GM19438 (cell line): ENCODE measurements at regions not wholly inside any gene's neighbourhood (a gene's known extent, or its start where the extent isn't known, plus 50 kb on each side); places are given as distances from the start of the nearest gene placed in this dataset.

Experiments
- ATAC-seq: cut with Tn5 transposase; IDR thresholded peaks from one replicate; pipeline ENCODE4 v1.9.1; 2021; ENCODE audit warnings: low read depth; ENCODE audit not compliant: unreplicated experiment

DNA sequence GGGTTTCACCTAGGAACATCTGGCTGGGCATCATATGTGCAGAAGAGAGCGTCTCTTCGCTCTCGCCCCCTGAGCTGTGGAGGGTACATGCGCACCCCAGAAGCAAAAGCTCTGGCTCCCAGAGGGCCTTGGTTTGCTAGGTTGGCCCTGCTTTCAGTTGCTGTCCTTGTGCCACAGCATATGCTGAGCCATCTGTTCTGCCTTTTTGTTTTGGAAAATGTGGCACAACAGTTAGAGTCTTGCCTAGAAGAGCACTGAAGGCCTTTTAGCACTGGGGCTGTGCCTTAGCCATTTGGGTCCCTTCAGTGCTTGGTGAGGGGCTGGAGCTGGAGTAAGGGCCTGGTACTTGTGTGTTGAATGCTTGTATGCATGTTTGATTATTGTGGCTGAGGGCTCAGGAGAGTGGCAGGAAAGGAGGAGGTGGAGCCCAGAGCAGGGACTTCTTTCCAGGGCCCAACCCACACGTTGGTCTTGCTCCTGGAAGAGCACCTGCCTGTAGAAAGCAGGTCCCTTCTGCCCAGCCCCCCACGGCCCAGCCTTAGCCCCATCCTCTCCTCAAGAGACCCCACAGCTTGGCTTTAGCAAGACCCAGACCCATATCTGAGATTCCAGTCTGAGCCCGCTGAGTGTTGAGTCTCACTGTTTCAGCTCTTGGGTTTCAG, 113.7 kb downstream of the SLC25A47 start:
- no peak for ATAC-seq

DNA sequence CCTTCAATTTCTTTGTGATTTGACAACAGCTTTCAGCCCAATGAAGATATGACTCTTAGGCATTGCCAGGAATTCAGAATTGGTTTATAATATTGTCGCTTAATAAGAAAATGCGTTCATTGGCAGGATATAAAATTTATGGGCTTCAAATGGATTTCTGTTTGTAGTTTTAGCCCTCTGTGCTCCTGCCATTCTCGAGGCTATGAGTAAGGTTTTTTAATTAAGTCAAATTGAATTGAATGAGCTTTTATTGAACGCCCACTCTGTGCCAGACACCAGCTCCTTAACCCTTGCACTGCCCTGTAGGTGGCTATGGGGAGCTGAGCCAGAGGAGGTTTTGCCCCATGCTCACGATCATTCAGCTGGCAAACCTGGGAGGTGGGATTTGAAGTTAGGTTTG, 115.1 kb downstream of the SLC25A47 start:
- ATAC-seq = no peak

DNA sequence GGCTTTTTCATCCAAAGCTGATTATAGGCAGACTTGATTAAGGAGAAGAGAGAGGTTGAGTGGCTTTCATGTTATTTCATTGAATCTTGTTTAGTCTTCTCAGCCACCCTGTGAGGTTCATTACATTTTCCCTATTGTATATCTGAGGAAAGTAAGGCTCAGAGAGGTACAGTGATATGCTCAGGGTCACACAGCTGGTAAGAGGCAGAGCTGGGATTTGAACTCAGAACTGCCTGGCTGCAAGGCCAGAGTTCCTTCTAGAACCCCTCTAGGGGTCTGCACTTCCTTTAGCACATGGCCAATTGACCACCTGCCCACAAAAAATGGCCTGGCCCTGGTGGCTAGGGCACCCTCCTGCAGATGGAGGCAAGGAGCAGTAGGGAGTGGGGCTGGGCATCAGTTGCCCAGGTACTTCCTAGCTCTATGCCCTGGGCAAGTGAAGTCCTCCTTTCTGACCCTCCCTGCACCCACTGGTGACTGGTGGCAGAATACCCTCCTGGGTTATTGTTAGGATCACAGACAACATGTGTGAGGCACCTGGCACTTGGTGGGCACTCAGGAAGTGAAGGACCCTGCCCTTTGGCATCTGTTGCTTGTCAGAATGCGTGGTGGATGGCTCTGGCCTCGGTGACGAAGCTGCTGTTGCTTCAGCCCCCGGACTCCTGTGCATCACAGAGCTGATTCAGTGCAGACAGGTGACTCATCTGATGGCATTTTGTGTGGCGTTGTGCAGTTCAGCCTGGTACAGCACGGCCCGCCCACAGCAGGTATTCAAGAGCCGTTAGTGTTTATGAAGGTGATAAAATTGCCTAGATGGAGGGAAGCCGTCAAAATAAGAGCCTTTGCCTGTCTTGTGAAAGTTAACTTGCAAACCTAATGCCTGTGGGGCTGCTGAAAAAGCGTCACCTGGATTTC, 115.8 kb downstream of the SLC25A47 start:
- ATAC-seq = no peak

DNA sequence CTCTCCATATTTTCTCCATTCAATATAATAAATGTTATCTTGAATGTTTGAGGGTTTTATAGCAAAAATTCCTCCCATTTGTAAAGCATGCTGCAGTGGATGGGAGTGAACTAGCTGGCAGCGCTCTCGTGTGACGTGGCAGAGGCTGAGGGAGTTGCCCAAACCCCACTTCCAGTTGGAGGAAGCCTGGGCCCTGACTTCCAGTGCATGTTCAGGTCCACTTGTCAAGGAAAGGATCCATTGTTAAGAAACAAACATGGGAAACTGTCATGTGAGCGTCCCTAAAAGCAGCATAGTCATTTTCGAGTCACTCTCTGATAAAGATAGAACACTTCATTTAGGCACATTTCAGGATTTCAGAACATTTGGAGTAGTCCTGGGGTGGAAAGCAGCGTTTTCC, 116.6 kb downstream of the SLC25A47 start:
- ATAC-seq = no peak

DNA sequence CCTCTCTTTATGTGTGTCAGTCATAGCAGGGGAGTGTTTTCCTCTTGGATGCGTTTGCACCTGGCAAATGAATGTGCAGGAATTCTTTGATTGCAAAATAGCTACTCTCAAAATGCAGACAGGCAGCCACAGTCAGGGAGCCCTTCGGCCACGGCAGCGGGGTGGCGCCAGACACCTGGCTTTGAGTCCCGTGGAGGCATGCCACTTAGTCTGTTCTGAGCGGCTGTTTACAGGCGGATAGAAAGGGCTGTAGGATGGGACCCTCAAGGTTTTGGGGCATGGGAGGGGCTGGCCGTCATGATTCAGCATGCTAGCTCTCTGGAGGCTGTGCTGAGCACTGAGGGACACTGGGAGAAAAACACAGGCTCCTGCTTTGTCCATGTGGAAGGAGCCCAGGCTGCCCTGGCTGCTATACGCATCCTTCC, 117.1 kb downstream of the SLC25A47 start:
- no peak for ATAC-seq

DNA sequence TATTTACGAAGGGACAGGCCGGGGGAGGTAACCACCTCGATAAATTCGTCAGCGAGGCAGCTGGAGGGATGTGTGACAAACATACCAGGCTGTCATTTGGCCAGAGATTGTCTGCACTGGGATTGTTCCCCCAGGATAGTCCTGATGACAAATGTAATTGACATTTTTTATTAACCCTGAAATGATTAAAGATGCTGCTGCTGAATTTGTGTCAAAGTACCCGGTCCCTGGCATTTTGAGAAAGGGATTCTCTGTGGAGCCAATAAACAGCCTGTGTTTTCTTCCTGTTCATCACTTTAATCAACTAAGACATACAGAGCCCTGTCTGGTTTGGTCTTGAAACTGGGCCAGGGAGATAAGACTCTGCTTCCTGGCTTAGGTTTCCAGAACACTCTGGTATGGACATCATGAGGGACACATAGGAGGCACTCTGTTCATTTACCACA, 117.6 kb downstream of the SLC25A47 start:
- ATAC-seq = no peak

DNA sequence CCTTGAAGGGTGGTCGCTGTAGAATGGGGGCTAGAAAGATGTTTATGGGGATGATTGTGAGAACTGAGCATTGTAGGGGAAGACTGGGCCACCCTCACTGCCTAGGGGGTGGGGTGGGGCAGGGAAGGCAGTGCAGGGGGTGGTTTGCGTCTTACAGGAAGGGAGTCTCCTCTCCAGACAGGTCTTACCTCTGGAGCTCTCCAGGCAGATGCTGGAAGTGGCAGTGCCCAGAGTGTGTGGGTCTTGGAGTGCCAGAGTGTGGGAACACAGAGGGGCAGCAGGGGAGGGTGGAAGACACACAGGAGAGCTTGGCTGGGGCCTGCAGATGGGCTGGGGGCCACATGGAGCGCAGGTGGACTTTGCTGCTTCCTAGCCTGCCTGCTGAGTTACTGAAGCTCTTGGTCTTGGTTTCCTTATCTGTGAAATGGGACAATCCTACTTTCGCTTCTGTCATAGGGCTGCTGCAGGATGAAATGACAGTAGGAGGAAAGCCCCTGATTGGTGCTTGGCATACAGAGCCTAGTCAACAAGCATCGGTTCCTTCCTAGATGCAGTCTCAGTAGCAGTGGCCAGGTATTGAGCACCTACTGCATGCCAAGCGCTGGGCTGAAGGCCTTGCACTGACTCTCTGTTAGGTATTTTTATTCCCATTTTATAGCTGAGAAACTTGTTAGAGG, 118.3 kb downstream of the SLC25A47 start:
- ATAC-seq = no peak

DNA sequence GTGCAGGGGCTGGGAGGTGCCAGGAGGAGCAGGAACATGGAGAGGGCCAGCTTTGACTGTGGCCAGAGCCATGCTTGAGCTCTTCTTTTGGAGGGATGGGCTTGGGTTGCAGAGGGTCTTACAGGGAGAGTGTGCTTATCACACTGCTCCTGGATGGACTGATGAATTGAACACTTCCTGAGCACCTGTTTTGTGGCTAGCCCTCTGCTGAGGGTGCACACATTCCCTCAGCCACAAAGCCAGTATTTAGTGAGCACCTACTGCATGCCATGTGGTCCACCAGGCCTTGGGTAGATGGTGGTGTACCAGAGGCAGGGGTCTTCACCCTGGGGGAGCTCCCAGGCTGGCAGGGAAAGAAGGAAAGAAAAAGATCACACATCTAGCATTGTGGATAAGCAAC, 118.9 kb downstream of the SLC25A47 start:
- no peak for ATAC-seq

DNA sequence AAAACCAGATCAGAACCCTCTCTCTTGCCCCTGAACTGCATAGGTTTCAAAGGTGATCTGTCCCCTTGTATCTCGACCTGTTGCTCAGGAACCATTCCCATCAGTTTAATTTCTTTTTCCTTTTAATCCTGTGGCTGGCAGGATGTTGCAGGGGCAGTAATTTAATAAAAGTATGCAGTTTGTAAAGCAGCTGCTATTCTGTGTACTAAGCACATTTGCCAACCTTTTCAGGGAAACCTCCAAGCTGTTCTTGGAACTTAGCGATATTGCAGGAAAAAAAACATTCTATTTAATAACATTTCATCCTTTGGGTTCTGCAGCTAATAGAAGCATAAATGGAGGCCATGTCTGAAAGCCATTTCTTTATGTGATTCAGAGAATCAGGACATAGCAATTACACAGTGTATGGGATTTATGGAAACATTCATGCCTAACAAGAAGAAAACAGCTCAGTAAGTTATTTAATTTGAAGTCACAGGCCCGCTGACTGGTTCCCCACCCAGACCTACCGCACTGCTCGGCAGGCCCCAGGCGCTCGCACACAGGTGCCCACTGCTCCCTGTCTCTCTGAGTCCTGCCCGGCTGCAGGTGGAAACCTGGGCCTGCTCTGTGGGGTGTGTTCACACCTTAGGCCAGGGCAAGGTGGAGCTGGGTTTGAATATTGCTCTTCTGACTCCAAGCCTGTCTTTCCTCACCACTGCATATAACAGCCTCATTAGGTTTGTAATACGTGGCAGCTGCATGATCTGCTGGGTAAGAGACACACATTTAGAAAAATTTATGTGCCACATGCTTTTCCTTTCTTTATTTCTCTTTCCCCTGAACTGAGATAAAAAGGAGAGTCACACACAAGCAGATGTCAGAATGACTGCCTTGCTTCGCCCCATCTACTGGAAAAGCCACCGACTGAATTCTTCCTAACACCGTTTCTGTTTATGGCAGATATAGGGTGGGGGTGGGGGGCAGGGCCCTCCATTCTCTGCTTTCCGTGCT, 119.7 kb downstream of the SLC25A47 start:
- no peak for ATAC-seq

DNA sequence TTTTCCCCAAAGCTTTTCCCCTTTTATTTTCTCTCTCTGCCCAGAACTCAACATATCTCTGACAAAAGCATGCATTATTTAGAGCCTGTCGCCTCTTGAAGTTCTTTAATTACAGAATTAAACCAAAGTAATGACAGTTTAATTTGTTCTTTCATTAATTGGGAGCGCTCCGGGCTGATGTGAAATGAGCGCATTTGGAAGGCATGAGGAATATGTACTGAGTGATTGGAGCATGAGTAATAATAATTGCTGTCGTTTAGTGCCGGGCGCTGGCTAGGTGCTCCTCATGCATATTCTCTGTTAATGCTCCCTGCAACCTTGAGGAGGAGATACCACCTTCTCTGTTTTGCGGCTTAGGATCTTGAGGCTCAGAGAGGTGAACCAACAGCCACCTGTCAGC, 120.5 kb downstream of the SLC25A47 start:
- no peak for ATAC-seq

DNA sequence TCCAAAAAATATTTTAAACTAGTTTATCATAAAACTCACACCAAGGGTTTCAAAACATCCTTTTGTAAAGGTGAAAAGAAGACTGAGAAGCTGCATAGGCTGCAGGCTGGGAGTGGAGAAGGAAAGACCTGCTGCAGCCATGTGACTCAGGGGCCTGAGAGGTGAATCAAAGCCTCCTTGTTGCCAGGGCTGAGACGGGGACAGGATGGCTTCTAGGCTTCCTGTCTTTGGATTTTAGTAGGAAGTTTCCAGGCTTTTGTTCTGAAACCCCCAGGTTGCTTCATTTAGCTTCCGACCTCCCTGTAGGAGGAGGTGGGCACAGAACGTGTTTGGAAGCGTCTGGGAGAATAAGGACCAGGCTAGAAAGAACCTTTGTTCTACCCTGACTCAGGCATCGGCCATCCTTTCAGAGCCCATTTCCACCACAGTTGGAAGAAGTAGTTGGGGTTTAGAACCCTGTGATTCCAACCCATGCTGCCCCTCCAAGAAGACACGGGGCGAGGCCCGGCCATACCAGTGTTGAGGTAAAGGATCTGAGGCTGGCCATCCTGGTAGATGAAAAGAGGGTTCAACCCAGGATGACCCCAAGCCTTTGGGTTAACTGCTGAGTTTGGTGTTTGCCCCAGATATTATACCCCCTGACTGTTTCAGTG, 122.4 kb downstream of the SLC25A47 start:
- no peak for ATAC-seq

DNA sequence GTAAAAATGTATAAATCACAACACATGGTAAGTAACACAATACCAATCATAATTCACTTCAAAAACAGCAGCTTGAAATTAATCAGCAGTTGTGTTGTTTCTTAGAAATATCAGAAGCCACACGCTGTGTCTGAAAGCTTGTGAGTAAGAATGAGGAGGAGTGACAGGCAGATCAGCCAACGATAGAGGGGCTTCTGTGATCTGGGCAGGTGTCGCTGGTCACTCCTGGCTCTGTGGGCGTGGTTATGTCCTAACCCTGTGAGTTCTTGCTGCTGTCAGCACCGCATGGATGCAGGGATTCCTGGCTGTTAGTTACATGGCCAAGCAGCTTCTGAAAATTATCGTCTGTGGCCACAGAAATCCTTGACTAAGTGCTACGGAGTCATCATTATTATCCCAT, 123.4 kb downstream of the SLC25A47 start:
- no peak for ATAC-seq

DNA sequence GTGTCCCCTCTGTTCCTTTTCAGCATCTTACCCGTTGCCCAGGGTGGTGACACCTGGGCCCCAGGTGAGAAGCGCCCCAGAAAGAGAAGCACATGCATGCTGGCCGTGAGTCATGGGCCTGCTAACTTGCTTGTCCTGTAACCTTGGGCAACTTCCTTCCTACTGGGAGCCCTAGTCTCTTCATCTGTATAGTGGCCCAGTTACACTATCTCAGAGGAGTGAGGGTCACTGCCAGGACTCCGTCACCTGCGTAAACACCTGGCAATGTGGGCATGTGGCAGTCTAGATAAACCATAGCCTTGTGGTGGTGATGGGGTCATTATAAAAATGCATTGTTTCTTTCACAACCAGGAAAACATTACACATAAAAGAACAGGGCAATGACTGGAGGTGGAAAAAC, 125.2 kb downstream of the SLC25A47 start:
- no peak for ATAC-seq

DNA sequence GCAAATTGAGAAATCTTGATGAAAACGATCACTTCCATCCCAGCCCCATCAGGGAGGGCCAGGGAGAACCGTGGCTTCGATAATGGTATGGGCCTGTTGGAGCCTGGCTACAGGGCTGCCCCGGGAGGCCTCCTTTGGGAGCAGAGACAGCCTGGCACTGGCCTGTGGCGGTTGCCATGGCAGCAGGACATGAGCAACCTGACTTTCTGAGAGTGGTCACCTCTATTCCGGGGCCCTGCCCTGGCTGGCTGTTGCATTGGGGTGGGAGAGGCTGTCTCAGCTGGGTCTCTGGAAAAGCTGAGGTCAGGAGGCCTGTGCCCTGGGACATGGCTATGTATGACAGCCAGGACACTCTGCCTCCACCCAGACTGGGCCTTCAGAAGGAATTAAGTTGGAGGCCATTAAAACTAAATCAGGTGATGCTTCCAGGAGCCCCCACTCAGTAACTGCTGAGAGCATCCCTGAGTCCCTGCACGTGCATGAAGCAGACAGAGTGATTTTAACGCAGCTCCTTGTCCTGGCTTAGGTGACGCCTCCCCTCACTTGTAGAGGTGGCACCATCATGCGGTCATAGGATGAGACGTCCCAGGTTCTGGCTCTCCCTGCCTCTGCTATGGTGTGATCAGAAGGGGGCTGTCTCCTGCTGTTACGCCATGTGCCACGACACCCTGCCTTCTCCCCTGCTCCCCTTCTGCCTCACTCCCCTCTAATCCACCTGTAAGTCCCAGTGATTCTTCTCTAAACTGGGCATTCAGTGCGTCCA, 126.3 kb downstream of the SLC25A47 start:
- ATAC-seq = no peak

DNA sequence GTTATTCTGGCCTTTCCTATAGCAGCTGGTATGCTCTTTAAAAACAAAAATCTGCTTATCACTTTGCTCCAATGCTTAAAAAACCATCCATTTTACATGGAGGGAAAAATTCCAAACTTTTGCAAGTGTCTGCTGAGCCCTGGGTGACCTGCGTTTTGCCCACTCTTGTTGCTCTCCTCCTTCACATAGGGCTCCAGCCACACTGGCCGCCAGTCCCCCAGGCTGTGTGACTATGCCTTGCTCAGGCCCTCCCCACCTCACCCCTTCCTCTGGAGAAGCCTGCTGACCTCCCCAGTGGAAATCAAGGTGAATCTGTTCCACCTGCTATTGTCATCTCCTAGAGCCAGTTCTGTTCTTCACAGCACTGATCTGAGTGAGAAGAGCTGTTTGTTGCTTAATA, 126.9 kb downstream of the SLC25A47 start:
- no peak for ATAC-seq

DNA sequence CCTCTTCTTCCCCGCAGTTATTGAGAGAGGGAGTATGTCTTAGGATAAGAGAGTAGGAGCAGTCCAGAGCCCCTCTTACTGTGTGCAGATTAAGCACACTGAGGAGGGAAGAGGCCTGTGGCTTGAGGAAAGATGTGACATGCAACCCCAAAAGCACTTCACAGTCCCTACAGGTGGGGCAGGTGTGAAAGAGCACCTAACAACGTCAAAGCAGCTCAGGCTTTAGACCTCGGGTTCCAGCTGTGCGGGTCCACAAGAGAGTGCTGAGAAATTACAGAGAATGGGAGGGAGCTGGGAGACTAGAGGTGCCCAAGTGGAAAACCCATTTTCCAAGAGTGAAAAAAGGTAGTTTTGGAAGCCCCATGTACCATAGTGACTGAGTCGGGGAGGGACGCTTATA, 127.6 kb downstream of the SLC25A47 start:
- no peak for ATAC-seq

DNA sequence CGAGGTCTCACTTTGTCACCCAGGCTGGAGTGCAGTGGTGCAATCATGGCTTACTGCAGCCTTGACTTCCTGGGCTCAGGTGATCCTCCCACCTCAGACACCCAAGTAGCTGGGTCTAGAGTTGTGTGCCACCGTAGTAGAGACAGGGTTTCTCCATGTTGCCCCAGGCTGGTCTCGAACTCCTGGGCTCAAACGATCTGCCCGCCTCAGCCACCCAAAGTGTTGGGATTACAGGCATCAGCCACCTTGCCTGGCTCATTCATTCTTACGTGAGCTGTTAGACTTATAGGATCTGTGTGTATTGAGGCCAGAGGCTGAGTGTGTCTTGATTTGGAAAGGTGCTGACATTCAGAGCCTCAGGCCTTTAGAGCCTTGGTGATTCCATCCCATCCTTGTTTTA, 128.1 kb downstream of the SLC25A47 start:
- no peak for ATAC-seq

DNA sequence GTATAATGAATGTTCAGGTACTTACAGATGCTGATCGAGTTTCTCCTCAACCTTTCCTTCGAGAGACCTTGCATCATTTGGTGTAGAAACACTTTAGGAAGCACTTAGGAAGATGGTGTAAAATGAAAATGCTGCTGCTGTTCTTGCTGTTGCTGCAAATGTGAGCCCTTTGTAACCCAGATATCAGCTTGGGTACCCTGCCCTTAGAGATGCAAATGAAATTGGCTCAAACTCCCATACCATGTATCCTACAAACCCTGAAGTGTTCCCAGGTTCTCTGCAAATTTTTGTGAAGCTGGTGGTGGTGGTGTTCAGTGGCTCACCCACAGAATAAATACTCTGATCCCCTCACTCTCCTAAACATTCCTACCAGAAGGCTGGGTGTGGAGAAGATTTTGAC, 130.8 kb downstream of the SLC25A47 start:
- ATAC-seq = no peak

DNA sequence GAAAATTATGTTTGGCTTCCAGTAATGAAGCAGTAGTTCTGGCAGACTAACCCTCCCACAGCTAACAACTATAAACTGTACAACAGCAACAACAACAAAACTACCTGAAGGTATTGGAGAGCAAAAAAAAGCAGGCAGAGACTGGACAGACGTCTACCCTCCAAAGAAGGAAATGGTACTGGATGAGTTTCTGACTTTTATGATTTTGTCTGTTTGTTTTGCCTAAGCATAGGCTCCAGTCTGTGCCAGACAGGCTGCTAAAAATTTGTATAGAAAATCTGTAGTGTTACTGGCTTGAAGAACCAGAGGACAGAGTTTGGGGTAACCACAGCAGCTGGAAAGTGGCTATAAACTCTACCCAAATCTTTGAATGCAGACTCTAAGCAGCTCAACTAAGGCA, 131.3 kb downstream of the SLC25A47 start:
- no peak for ATAC-seq
